ENCODE measurements at regions not wholly inside any gene's neighbourhood (a gene's known extent, or its start where the extent isn't known, plus 50 kb on each side); places are given as distances from the start of the nearest gene placed in this dataset.

- ChIA-PET POLR2A (no interaction called here), CTCF (no interaction called here)
- Histone ChIP-seq H3K27me3 (ENCODE audit: control insufficient read depth, insufficient read depth, low read length) (no peaks in the 10 kb centered on the region; the same call in 1 of the 2 replicates), H3K27ac (ENCODE audit: low read length) (no peak overlapping the region), H3K36me3 (ENCODE audit: control insufficient read depth, insufficient read depth, low read length) (no peaks in the 10 kb centered on the region), H3K4me1 (ENCODE audit: control insufficient read depth, insufficient read depth, low read length) (no peaks in the 10 kb centered on the region), H3K9me3 (ENCODE audit: control insufficient read depth, insufficient read depth, low read depth, low read length) (no peaks in the 10 kb centered on the region), H3K4me3 (ENCODE audit: low read depth in 2 of 2, low read length in 2 of 2) (no peak overlapping the region)
- ATAC-seq (no peak), DNase-seq (ENCODE audit: low read depth, low spot score) (no peak)
- in situ Hi-C loops (cut with HindIII; ENCODE audit: low pct_unique_long_range_greater_than_20kb, low sequenced_read_pairs), result no loop called here
- TF ChIP-seq, protein P1, sequence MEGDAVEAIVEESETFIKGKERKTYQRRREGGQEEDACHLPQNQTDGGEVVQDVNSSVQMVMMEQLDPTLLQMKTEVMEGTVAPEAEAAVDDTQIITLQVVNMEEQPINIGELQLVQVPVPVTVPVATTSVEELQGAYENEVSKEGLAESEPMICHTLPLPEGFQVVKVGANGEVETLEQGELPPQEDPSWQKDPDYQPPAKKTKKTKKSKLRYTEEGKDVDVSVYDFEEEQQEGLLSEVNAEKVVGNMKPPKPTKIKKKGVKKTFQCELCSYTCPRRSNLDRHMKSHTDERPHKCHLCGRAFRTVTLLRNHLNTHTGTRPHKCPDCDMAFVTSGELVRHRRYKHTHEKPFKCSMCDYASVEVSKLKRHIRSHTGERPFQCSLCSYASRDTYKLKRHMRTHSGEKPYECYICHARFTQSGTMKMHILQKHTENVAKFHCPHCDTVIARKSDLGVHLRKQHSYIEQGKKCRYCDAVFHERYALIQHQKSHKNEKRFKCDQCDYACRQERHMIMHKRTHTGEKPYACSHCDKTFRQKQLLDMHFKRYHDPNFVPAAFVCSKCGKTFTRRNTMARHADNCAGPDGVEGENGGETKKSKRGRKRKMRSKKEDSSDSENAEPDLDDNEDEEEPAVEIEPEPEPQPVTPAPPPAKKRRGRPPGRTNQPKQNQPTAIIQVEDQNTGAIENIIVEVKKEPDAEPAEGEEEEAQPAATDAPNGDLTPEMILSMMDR (IDR thresholded peaks at IDR 0.05), result no peak
- TF ChIP-seq TCF7L2 (IDR thresholded peaks at IDR 0.05; ENCODE audit: low read depth, low read length) (no peak), SIN3A (IDR thresholded peaks at IDR 0.05; ENCODE audit: borderline replicate concordance, insufficient read depth, low read depth, low read length) (no peak), REST (IDR thresholded peaks at IDR 0.05; ENCODE audit: insufficient read depth in 1 of 2, low read depth in 2 of 2, low read length in 1 of 2) (no peak)
- no TSS peak for BruUV-seq (replicated peaks)
- intact Hi-C loops (cut with micrococcal nuclease; ENCODE audit: unreplicated experiment), result no loop called here
These were observed 159.9 kb upstream of the SLC25A13 start for GRCh38 chr7:96481796-96482195.

DNA sequence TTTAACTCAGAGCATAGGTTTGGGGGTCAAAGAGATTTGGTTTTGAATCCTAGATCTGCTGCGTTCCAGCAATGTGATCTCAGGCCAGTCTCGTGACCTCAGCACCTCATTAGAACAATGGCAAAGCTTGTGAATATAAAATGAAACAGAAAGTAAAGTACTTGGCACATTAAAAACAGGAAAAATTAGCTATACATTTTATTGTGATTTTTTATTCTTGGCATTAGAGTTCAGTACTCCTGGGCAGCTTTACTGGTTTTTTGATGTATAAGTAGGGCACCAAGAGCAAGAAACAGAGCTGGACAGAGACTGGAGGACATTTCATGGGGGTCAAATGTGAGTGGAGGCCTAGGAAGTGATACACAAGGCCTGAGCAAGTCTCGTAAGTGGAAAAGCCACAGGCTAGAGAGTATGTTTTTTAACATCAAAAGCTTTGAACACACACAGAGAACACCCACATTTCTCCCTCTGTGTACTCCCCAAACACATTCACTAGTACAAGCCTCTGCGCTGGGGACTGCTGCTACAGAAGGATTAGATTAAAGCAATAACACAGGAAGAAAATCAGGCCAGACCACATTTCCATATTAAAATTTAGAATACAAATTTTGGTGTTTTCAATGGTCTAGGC, 157.2 kb upstream of the SLC25A13 start:
- Histone ChIP-seq H3K9me3 (ENCODE audit: control insufficient read depth, insufficient read depth, low read depth, low read length) (no peaks in the 10 kb centered on the region), H3K4me1 (ENCODE audit: control insufficient read depth, insufficient read depth, low read length) (no peaks in the 10 kb centered on the region), H3K27ac (ENCODE audit: low read length) (no peak overlapping the region), H3K27me3 (ENCODE audit: control insufficient read depth, insufficient read depth, low read length) (peaks cover 10% of the 10 kb centered on the region), H3K4me3 (ENCODE audit: low read depth in 2 of 2, low read length in 2 of 2) (no peak overlapping the region), H3K36me3 (ENCODE audit: control insufficient read depth, insufficient read depth, low read length) (no peaks in the 10 kb centered on the region)
- in situ Hi-C loops (cut with HindIII; ENCODE audit: low pct_unique_long_range_greater_than_20kb, low sequenced_read_pairs) (no loop called here), intact Hi-C loops (cut with micrococcal nuclease; ENCODE audit: unreplicated experiment) (no loop called here)
- ATAC-seq, result no peak
- POLR2A ChIA-PET, result no interaction called here
- DNase-seq (ENCODE audit: low read depth, low spot score), result no peak
- CTCF ChIA-PET, result no interaction called here
- TF ChIP-seq, protein P1 (IDR thresholded peaks at IDR 0.05), result no peak
- TF ChIP-seq TCF7L2 (IDR thresholded peaks at IDR 0.05; ENCODE audit: low read depth, low read length), result no peak
- no peak for TF ChIP-seq POLR2AphosphoS5 (IDR thresholded peaks at IDR 0.05; ENCODE audit: low read depth, low read length)
- no peak for TF ChIP-seq REST (IDR thresholded peaks at IDR 0.05; ENCODE audit: insufficient read depth in 1 of 2, low read depth in 2 of 2, low read length in 1 of 2)
- no peak for TF ChIP-seq SIN3A (IDR thresholded peaks at IDR 0.05; ENCODE audit: borderline replicate concordance, insufficient read depth, low read depth, low read length)
- BruUV-seq (replicated peaks), result no TSS peak
